H9 (cell line): ENCODE measurements at regions not wholly inside any gene's neighbourhood (a gene's known extent, or its start where the extent isn't known, plus 50 kb on each side); places are given as distances from the start of the nearest gene placed in this dataset.

Experiments
- DNase-seq: peaks from one replicate; pipeline ENCODE4 v3.0.0-alpha.2; 2017
- H2AFZ ChIP-seq: one replicate; pipeline ENCODE4 v1.6.1; 2013; ENCODE audit warnings: mild to moderate bottlenecking, low read length, control low read depth, moderate library complexity
- H2AK5ac ChIP-seq: 2 replicates; pipeline ENCODE4 v1.6.1; 2013; ENCODE audit warnings: low read length, control low read depth, mixed read lengths; ENCODE audit not compliant: insufficient read length
- H2BK120ac ChIP-seq: one replicate; pipeline ENCODE4 v1.6.1; 2013; ENCODE audit warnings: low read depth, mild to moderate bottlenecking, low read length, control low read depth, inconsistent platforms; ENCODE audit not compliant: poor library complexity, severe bottlenecking
- H2BK12ac ChIP-seq: 2 replicates; pipeline ENCODE4 v1.6.1; 2013; ENCODE audit warnings: low read length, control low read depth, mixed read lengths, low read depth; ENCODE audit not compliant: insufficient read length
- H2BK15ac ChIP-seq: 2 replicates; pipeline ENCODE4 v1.6.1; 2013; ENCODE audit warnings: low read depth, low read length, control low read depth
- H2BK20ac ChIP-seq: one replicate; pipeline ENCODE4 v1.6.1; 2013; ENCODE audit warnings: low read depth, mild to moderate bottlenecking, low read length, control low read depth, inconsistent platforms; ENCODE audit not compliant: poor library complexity, severe bottlenecking
- H2BK5ac ChIP-seq: 2 replicates; pipeline ENCODE4 v1.6.1; 2013; ENCODE audit warnings: low read length, control low read depth, mixed read lengths; ENCODE audit not compliant: insufficient read length
- H3K14ac ChIP-seq: 2 replicates; pipeline ENCODE4 v1.6.1; 2013; ENCODE audit warnings: low read length, control low read depth; ENCODE audit not compliant: insufficient read depth
- H3K18ac ChIP-seq: 2 replicates; pipeline ENCODE4 v1.6.1; 2013; ENCODE audit warnings: low read depth, mild to moderate bottlenecking, mixed read lengths, low read length, control low read depth; ENCODE audit not compliant: insufficient read length
- H3K23ac ChIP-seq: 2 replicates; pipeline ENCODE4 v1.6.1; 2013; ENCODE audit warnings: low read length, control low read depth, mixed read lengths, low read depth; ENCODE audit not compliant: insufficient read length
- H3K23me2 ChIP-seq: 2 replicates; pipeline ENCODE4 v1.6.1; 2013; ENCODE audit warnings: low read depth, mild to moderate bottlenecking, mixed read lengths, low read length, control low read depth; ENCODE audit not compliant: insufficient read length, poor library complexity, severe bottlenecking
- H3K27ac ChIP-seq: 2 replicates; pipeline ENCODE4 v1.5.1; 2013; ENCODE audit warnings: low read length, control low read depth, mixed read lengths, low read depth; ENCODE audit not compliant: insufficient read length
- H3K27me3 ChIP-seq: 2 replicates; pipeline ENCODE4 v1.6.1; 2013; ENCODE audit warnings: low read length, control low read depth, inconsistent platforms; ENCODE audit not compliant: insufficient read depth
- H3K4ac ChIP-seq: 2 replicates; pipeline ENCODE4 v1.6.1; 2013; ENCODE audit warnings: low read depth, mild to moderate bottlenecking, control low read depth, inconsistent platforms, low read length, moderate library complexity
- H3K4me1 ChIP-seq: 2 replicates; pipeline ENCODE4 v1.6.1; 2013; ENCODE audit warnings: low read length, control low read depth, inconsistent platforms; ENCODE audit not compliant: insufficient read depth
- H3K4me2 ChIP-seq: 2 replicates; pipeline ENCODE4 v1.6.1; 2013; ENCODE audit warnings: low read length, control low read depth, mixed read lengths; ENCODE audit not compliant: insufficient read length, insufficient read depth
- H3K56ac ChIP-seq: 2 replicates; pipeline ENCODE4 v1.6.1; 2013; ENCODE audit warnings: low read depth, mild to moderate bottlenecking, mixed read lengths, low read length, control low read depth; ENCODE audit not compliant: insufficient read length
- H3K79me1 ChIP-seq: 2 replicates; pipeline ENCODE4 v1.6.1; 2013; ENCODE audit warnings: low read depth, mild to moderate bottlenecking, moderate library complexity, low read length, control low read depth, inconsistent platforms; ENCODE audit not compliant: insufficient read depth, poor library complexity, severe bottlenecking
- H3K79me2 ChIP-seq: 2 replicates; pipeline ENCODE4 v1.6.1; 2013; ENCODE audit warnings: low read length, control low read depth, inconsistent platforms; ENCODE audit not compliant: insufficient read depth
- H3K9ac ChIP-seq: 2 replicates; pipeline ENCODE4 v1.6.1; 2013; ENCODE audit warnings: low read length, control low read depth, mixed read lengths; ENCODE audit not compliant: insufficient read length; ENCODE audit errors: extremely low read depth
- H3K9me3 ChIP-seq: one replicate; pipeline ENCODE4 v1.6.1; 2013; ENCODE audit warnings: low read depth, low read length, inconsistent platforms; ENCODE audit not compliant: control insufficient read depth
- H3T11ph ChIP-seq: one replicate; pipeline ENCODE4 v1.6.1; 2013; ENCODE audit warnings: mild to moderate bottlenecking, low read length, control low read depth, inconsistent platforms
- H4K20me1 ChIP-seq: one replicate; pipeline ENCODE4 v1.6.1; 2013; ENCODE audit not compliant: control insufficient read depth, insufficient read length, insufficient read depth
- H4K5ac ChIP-seq: 2 replicates; pipeline ENCODE4 v1.6.1; 2013; ENCODE audit warnings: low read depth, mild to moderate bottlenecking, mixed read lengths, low read length, control low read depth; ENCODE audit not compliant: insufficient read length
- H4K8ac ChIP-seq: replicated peaks from 2 replicates; pipeline ENCODE4 v1.6.1; 2013; ENCODE audit warnings: low read length, control low read depth, mixed read lengths, low read depth; ENCODE audit not compliant: insufficient read length
- H4K91ac ChIP-seq: 2 replicates; pipeline ENCODE4 v1.6.1; 2013; ENCODE audit warnings: low read depth, mild to moderate bottlenecking, moderate library complexity, mixed read lengths, low read length, control low read depth; ENCODE audit not compliant: insufficient read length
- H3K27ac Mint-ChIP-seq, 3 experiments: 2 replicates in 2 of 3; 3 replicates in 1 of 3; pipeline ENCODE4 v1.8.0; 2020 to 2021; ENCODE audit warnings: mixed read lengths in 3 of 3, mild to moderate bottlenecking in 1 of 3, moderate library complexity in 1 of 3
- H3K27me3 Mint-ChIP-seq: 2 replicates; pipeline ENCODE4 v1.8.0; 2021; ENCODE audit warnings: low read depth, mild to moderate bottlenecking, moderate library complexity, mixed read lengths
- H3K36me3 Mint-ChIP-seq, 3 experiments: 2 replicates in 2 of 3; 3 replicates in 1 of 3; pipeline ENCODE4 v1.8.0; 2020 to 2021; ENCODE audit warnings: low read depth in 3 of 3, mixed read lengths in 3 of 3; ENCODE audit not compliant: insufficient read depth in 1 of 3
- H3K4me1 Mint-ChIP-seq, 2 experiments: 2 replicates each; pipeline ENCODE4 v1.8.0; 2020; ENCODE audit warnings: mixed read lengths in 2 of 2
- H3K4me3 Mint-ChIP-seq, 2 experiments: 2 replicates in 1 of 2; 3 replicates in 1 of 2; pipeline ENCODE4 v1.8.0; 2020 to 2021; ENCODE audit warnings: mild to moderate bottlenecking in 2 of 2, mixed read lengths in 2 of 2, moderate library complexity in 1 of 2
- H3K9me3 Mint-ChIP-seq, 2 experiments: 2 replicates in 1 of 2; 3 replicates in 1 of 2; pipeline ENCODE4 v1.8.0; 2020; ENCODE audit warnings: mild to moderate bottlenecking in 2 of 2, mixed read lengths in 2 of 2, moderate library complexity in 1 of 2
- CTCF ChIP-seq: fragments of 200-600 bp; sonication (generic); conservative IDR thresholded peaks from 3 replicates; pipeline ENCODE4 v1.8.0; 2021; ENCODE audit warnings: antibody characterized with exemption, mild to moderate bottlenecking
- WGBS: extraction: QIAGEN DNeasy Blood & Tissue Kit; methylation state at CpG from one replicate; pipeline ENCODE4 v1.1.7; 2013; ENCODE audit warnings: missing lambda C conversion rate, low lambda C conversion rate, mixed read lengths; ENCODE audit not compliant: insufficient read length; ENCODE audit errors: extremely low coverage; 5-methylcytosine and 5-hydroxymethylcytosine counted together

DNA sequence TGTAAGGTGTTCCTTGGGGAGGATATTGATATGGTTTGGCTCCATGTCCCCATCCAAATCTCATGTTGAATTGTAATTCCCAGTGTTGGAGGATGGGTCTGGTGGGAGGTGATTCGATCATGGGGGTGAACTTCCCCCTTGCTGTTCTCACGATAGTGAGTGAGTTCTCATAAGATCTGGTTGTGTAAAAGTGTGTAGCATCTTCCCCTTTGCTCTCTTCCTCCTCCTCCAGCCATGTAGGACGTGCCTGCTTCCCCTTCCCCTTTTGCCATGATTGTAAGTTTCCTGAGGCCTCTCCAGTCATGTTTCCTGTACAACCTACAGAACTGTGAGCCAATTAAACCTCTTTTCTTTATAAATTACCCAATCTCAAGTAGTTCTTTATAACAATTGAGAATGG lies 458.7 kb downstream of the LPIN1 start:
- Histone ChIP-seq H4K8ac (no peak overlapping the region), H4K20me1 (no peaks in the 10 kb centered on the region), H2BK20ac (no peak overlapping the region), H3K4ac (no peak overlapping the region), H3K79me1 (no peaks in the 10 kb centered on the region), H3K4me2 (no peak overlapping the region), H3K18ac (no peak overlapping the region), H3T11ph (no peak overlapping the region), H2AK5ac (no peak overlapping the region), H2BK120ac (no peak overlapping the region), H2AFZ (no peak overlapping the region), H2BK15ac (no peak overlapping the region), H3K79me2 (no peaks in the 10 kb centered on the region), H3K14ac (no peak overlapping the region), H2BK5ac (no peak overlapping the region), H3K9ac (no peak overlapping the region), H3K23me2 (no peaks in the 10 kb centered on the region), H4K5ac (no peak overlapping the region), H4K91ac (no peak overlapping the region), H2BK12ac (no peak overlapping the region), H3K56ac (no peak overlapping the region), H3K27ac (no peak overlapping the region), H3K4me1 (no peaks in the 10 kb centered on the region; the same call in 1 of the 2 replicates), H3K23ac (no peak overlapping the region), H3K9me3 (no peaks in the 10 kb centered on the region), H3K27me3 (no peaks in the 10 kb centered on the region)
- DNase-seq: no peak
- H3K4me1 Mint-ChIP-seq: peaks cover 11 to 14% of the 10 kb centered on the region in 2 experiments
- WGBS: no CpG with 5 or more reads among the region's 3 CpGs
- H3K27me3 Mint-ChIP-seq: no peaks in the 10 kb centered on the region; the same call in none of the 2 replicates
- H3K27ac Mint-ChIP-seq: no peak overlapping the region
- no peak for TF ChIP-seq CTCF
- peaks cover 0 to 4% (median 2%) of the 10 kb centered on the region in 3 experiments; a peak in 2 of 7 replicates for H3K36me3 Mint-ChIP-seq
- no peak overlapping the region for H3K4me3 Mint-ChIP-seq
- no peaks in the 10 kb centered on the region; a peak in 1 of 5 replicates for H3K9me3 Mint-ChIP-seq
